ENCODE measurements at regions not wholly inside any gene's neighbourhood (a gene's known extent, or its start where the extent isn't known, plus 50 kb on each side); places are given as distances from the start of the nearest gene placed in this dataset.
"Not testable (repeated sequence)": the region's sequence is repeated elsewhere in the genome, so short reads cannot be mapped to it uniquely, and the experiment has no call there.

GRCh38 chr1:29956349-29957030, 720.2 kb downstream of the PTPRU start:
- no peak for DNase-seq (ENCODE audit: low read depth in 3 of 3)

DNA sequence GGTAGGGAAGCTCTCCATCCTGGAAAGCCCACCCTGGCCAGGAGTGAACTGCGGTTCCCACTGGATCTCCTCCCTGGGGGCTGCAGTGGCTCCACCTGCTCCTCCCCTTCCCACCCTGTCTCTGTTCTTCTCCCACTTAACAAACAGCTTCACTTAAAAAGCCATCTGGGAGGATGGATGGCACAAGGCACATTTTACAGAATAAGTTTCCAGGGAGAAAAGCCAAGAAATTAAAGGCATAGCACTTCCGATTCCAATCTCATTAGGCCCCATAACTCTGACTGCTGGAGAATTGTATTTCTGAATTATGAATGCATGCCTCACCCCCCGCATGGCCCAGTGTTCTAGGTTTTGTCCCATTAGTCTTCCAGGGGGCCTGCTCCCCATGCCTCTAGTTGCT, 718.3 kb downstream of the PTPRU start:
- DNase-seq (ENCODE audit: low read depth in 3 of 3), result no peak

DNA sequence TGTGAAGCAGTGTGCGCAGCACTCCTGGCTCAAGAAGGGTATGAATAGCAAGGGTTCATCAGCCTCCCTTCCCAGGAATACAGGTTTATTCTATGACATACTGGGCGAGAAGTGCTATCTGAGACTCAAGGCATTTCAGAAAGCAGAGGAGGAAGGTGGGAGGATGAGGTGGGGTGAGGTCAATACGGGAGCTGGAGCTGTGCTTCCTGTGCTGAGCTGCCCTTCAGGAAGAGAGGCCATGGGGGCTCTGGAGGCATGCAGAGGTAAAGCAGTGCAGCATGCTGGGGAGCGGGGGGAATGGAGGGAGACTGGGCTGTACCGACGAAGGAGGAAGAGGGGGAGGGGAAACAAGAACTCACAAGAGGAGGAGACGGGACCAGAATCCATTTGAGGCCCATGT, 717.6 kb downstream of the PTPRU start:
- no peak for DNase-seq (ENCODE audit: low read depth in 3 of 3)

DNA sequence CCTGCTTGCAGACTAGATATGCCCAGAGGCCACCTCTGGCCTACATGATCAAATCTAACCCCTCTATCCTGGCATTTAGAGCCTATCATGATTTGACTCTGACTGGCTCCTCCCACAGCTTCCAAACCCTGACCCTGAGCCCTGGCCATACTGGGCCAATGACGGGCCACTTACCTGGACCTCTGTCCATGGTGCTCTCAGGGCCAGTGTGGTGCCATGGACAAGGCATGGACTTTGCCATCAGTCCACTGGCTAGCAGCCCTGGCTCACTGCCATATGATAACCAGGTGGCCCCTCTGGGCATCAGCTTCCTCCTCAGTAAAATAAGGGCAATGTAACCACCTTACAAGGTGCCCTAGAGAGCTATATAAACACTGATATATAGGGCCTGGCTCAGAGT, 713.4 kb downstream of the PTPRU start:
- no peak for DNase-seq (ENCODE audit: low read depth in 3 of 3)

DNA sequence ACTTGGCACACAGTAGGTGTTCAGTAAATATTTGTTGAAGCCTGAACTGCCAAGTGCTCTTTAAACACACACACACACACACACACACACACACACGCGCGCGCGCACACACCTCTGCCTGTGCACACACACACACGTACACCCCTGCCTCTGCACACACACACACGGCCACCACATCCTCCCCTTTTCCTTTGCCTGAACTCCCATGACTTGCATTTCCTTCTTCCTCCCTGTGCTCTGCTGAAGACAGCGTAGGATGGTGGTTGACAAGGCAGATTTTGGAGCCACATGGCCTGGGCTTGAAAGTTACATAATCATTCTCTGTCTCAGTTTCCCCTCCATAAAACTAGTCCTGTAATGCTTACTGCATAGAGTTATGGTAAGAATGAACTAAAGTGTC, 712.3 kb downstream of the PTPRU start:
- DNase-seq (ENCODE audit: low read depth in 3 of 3), result no peak

GRCh38 chr1:29946057-29946456, 709.7 kb downstream of the PTPRU start:
- no peak for DNase-seq (ENCODE audit: low read depth in 3 of 3)

GRCh38 chr1:29945426-29945825, 709.1 kb downstream of the PTPRU start:
- DNase-seq (ENCODE audit: low read depth in 3 of 3), result no peak

GRCh38 chr1:29944253-29944905, 708.1 kb downstream of the PTPRU start:
- DNase-seq (ENCODE audit: low read depth in 3 of 3), result no peak

DNA sequence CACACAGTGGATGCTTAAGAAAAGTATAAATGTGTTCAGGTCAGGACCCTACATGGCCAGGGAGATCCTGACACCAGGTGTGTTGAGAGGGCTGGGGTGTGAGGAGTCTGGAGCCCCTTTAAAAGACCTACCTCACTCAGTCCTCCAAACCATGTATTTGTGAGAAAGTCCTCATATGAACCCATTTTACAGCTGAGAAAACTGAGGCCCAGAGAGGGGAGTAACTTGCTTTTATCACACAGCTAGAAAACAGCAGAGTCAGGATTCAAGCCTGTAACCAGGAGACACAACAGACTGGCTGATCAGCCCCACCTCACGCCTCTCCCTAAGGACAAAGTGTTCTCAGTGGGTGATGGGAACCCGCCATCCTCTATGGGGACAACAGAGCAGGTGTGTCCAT, 706.7 kb downstream of the PTPRU start:
- no peak for DNase-seq (ENCODE audit: low read depth in 3 of 3)

DNA sequence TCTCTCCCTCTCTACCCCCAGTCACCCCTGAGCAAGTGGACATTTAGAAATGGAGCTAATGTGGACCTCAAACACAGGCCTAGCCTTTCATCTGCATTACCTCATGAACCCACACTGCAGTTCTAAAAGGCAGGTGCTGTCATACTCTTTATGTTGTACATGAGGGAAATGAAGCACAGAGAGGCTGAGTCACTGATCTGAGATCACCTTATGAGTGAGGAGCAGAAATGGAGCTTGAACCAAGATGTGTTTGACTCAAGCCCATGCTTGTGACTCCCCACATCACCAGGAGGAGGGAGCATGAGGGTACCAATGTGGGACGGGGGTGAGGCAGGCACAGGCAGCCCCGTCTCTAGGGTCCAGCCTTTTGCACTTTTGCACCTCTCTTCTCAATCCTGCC, 702.8 kb downstream of the PTPRU start:
- DNase-seq (ENCODE audit: low read depth in 3 of 3), result no peak

DNA sequence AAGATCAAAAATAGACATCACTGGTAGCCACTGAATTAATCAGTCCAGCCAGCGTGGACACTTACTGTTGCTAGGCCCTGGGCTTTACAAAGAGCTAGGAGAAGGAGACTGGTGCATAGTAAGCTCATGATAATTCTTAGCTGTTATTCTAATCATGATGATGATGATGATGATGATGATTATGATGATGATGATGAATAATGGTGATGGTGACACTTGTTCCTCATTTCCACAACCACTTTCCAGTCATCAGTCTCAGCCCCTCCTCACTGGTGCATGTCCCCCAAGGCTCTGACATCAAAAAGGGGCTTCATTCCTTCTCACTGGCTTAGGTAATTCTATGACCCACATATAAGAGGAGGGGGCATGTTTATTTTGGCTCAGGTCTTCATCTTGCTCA, 701.0 kb downstream of the PTPRU start:
- DNase-seq (ENCODE audit: low read depth in 3 of 3), result no peak

DNA sequence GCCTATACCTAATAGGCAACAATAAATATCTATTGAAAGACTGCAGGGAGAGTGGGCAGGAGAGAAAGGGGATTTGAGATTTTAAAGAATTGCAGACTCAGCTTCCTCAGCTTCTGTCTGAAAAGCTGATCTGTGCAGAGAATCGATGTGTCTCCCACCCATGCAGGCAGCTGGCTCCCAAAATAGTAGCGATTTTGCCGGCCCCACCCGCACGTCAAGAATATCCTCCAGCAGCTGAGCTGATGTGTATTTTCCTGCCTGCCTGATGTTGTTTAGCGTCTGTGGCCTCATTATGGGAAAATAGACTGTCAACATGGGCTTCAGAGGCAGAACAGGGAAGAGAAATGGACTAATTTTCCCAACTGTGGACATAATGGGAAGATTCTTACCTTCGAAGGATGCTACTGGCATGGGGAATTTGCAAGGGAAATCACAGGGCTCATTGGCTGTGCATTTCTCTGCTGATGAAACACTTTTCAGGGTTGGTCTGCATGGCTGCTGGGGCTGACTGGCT, 699.8 kb downstream of the PTPRU start:
- DNase-seq (ENCODE audit: low read depth in 3 of 3), result no peak

GRCh38 chr1:29934255-29934772, 698.0 kb downstream of the PTPRU start:
- no peak for DNase-seq (ENCODE audit: low read depth in 3 of 3)

- DNase-seq (ENCODE audit: low read depth in 3 of 3), result no peak
Observed at GRCh38 chr1:29933067-29933466, 696.7 kb downstream of the PTPRU start.

DNA sequence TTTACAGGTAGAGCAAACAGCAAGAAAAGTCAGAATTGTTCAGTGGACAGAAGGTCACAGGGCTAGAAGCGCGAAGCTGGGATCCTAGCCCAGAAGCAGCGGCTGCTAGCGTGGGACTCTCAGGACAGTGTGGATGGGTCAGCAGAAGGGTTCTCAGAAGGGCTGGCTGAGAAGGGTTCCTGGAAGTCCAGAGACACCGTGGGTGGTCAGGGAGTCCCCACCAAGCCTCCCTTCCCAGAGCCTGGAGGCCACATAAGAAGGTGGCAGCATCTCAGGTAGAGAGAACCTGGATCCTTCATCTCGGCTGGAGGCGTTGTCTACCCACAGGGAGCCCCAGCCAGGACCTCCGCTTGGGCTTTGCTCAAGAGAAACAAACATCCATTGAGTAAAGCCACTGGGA, 696.3 kb downstream of the PTPRU start:
- DNase-seq (ENCODE audit: low read depth in 3 of 3), result no peak

DNA sequence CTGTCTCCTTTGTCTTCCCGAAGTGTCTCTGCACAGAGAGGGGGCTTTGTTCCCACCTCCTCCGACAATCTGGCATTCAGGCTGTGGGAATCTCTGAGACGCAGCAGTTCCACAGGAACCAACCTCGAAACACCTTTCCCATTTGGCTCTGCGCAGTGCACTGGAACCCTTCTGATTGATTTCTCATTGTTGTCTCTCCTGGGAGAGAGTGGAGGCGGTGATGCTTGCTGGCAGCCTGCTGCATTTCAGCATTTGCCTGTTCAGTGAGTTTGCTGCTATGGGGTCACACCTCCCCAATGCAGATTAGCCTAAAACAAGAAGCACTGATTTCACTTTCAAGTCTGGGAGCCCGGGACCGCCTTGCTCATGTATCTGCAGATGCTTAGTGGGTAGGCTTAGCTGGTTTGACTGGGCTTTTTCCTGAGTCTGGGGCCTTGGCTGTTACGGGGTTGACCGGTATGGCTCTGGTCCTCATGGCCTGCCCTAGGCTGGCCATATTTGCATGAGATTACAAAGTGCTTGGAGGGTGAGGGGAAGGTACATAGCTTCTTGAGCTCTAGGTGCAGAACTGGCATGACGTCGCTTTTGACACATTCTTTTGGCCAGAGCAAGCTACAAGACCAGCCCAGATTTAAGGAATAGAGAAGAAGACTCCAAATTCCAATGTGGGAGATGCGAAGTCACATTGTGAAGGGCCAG, 695.3 kb downstream of the PTPRU start:
- DNase-seq (ENCODE audit: low read depth in 3 of 3), result no peak

GRCh38 chr1:29925058-29925457, 688.7 kb downstream of the PTPRU start:
- no peak for DNase-seq (ENCODE audit: low read depth in 3 of 3)

- no peak for DNase-seq (ENCODE audit: low read depth in 3 of 3)
Observed at GRCh38 chr1:29924017-29924431, 687.7 kb downstream of the PTPRU start.

DNA sequence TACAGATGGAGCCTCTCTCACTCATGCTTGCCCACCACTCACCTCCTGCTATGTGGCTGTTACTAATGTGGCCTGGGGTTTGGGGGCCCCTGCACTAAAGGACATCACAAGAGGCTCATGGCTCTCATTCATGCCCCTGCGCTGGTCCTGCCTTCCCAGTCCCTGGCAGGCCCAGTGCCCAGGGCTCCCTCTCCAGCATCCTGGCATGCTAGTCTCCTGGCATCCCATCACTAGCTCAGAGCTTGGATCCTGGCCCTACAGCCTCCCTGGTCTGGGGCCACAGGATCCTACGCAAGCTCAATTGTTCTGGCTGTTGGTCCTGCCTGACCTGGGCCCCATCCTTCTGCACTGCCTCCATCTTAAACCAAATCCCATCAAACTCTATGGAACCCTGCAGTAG, 685.4 kb downstream of the PTPRU start:
- DNase-seq (ENCODE audit: low read depth in 3 of 3), result no peak

DNA sequence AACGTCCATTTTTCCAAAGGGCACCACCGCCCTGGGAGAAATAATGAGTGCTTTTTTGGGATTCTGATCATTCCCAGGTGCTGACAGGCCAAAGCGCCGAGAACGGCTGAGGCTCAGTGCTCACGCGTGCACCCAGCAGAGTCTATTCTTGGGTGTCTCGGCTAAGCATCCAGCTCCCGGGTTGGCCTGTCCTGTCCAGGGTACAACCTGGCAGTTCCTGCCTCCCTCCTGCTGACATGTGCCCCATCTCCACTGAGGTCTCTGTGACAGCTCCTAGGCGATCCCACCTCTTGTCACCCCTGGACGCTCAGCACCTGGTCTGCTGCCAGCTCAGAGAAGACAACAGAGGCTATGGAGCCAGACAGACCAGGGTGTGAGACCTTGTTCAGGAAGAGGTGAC, 684.5 kb downstream of the PTPRU start:
- DNase-seq (ENCODE audit: low read depth in 3 of 3), result no peak

DNA sequence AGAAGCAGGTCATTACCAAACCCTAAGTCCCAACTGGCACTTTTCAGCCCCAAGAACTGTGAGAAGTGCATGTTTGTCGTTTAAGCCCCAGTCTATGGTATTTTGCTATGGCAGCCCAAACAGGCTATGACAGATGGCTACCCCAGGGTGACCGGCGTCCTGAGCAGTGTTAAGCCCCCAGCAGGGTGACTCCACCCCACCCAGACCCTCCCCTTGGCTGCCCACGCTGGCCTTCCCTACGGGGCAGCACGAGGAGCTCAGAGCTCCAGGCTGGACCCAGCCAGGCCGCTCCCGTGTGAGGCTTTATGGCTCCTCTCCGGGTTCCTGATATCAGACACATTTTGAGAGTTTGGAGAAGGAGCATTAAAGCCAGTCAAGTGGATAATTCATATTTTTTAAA, 684.0 kb downstream of the PTPRU start:
- no peak for DNase-seq (ENCODE audit: low read depth in 3 of 3)

- DNase-seq (ENCODE audit: low read depth in 3 of 3), result not testable (repeated sequence)
Observed at GRCh38 chr1:29919041-29919440, 682.7 kb downstream of the PTPRU start.

Measured in stimulated activated CD4-positive, alpha-beta T cell treated with anti-CD3 and anti-CD28 coated beads, TNF-alpha, amount 100 ng/mL, for 48 hours (primary cell).